GM18951 (cell line): ENCODE measurements at regions not wholly inside any gene's neighbourhood (a gene's known extent, or its start where the extent isn't known, plus 50 kb on each side); places are given as distances from the start of the nearest gene placed in this dataset.

ENCODE experiments used
- POLR2A ChIP-seq: IDR thresholded peaks from 4 replicates; pipeline ENCODE4 v1.6.1; 2011; ENCODE audit warnings: mild to moderate bottlenecking; ENCODE audit not compliant: insufficient read length, insufficient read depth; ENCODE audit errors: extremely low read depth
- in situ Hi-C: fragments of 300-500 bp; cut with MboI; formaldehyde crosslinking; loops from one replicate; pipeline ENCODE4 v1.12.0; 2022; ENCODE audit warnings: low sequenced_read_pairs, mixed read lengths, inconsistent platforms; ENCODE audit not compliant: unreplicated experiment

- in situ Hi-C loops: loop anchor here (25.0 kb wide), 3 partner anchors 585 to 1185 kb away; no protein-coding TSS in a partner anchor
- no peak for TF ChIP-seq POLR2A
Measured at GRCh38 chr4:159447296-159447695, 344.4 kb downstream of the RAPGEF2 start.

GRCh38 chr4:159451006-159451405 lies 348.1 kb downstream of the RAPGEF2 start:
- in situ Hi-C loops: no loop called here
- TF ChIP-seq POLR2A: no peak

- in situ Hi-C loops: no loop called here
- no peak for TF ChIP-seq POLR2A
Measured at GRCh38 chr4:159455675-159456237, 352.9 kb downstream of the RAPGEF2 start.

- in situ Hi-C loops: no loop called here
- TF ChIP-seq POLR2A: no peak
Measured at GRCh38 chr4:159460371-159460770, 357.5 kb downstream of the RAPGEF2 start.

GRCh38 chr4:159463235-159463634 lies 360.4 kb downstream of the RAPGEF2 start:
- TF ChIP-seq POLR2A: no peak
- in situ Hi-C loops: no loop called here

- in situ Hi-C loops: no loop called here
- TF ChIP-seq POLR2A: no peak
Measured at GRCh38 chr4:159464302-159464701, 361.4 kb downstream of the RAPGEF2 start.

- in situ Hi-C loops: no loop called here
- TF ChIP-seq POLR2A: no peak
Measured at GRCh38 chr4:159476886-159477285, 374.0 kb downstream of the RAPGEF2 start.

GRCh38 chr4:159480826-159481225 lies 377.9 kb downstream of the RAPGEF2 start:
- TF ChIP-seq POLR2A: no peak
- in situ Hi-C loops: no loop called here

- in situ Hi-C loops: no loop called here
- TF ChIP-seq POLR2A: no peak
Measured at GRCh38 chr4:159481936-159482335, 379.1 kb downstream of the RAPGEF2 start.

- TF ChIP-seq POLR2A: no peak
- in situ Hi-C loops: no loop called here
Measured at GRCh38 chr4:159483110-159483781, 380.4 kb downstream of the RAPGEF2 start.

- TF ChIP-seq POLR2A: no peak
- in situ Hi-C loops: no loop called here
Measured at GRCh38 chr4:159483782-159484741, 381.2 kb downstream of the RAPGEF2 start.

- in situ Hi-C loops: no loop called here
- TF ChIP-seq POLR2A: no peak
Measured at GRCh38 chr4:159484864-159485263, 382.0 kb downstream of the RAPGEF2 start.

GRCh38 chr4:159487284-159487747 lies 384.4 kb downstream of the RAPGEF2 start:
- no peak for TF ChIP-seq POLR2A
- in situ Hi-C loops: no loop called here
